ENCODE measurements at regions not wholly inside any gene's neighbourhood (a gene's known extent, or its start where the extent isn't known, plus 50 kb on each side); places are given as distances from the start of the nearest gene placed in this dataset.

- 0 out of 2 replicates have a peak, but pooled peaks have one; percentile 25 for TF ChIP-seq CTCF (IDR thresholded peaks at IDR 0.05)
- TF ChIP-seq MEF2A (IDR thresholded peaks at IDR 0.05; ENCODE audit: borderline replicate concordance, low read depth) = no peak
- TF ChIP-seq EP300 (IDR thresholded peaks at IDR 0.05; ENCODE audit: borderline replicate concordance in 1 of 2, low read depth in 1 of 2, low read length in 1 of 2) = peak in 1 of 2 experiments; percentile 34; a peak in 1 of 4 replicates
- TF ChIP-seq, protein P1, sequence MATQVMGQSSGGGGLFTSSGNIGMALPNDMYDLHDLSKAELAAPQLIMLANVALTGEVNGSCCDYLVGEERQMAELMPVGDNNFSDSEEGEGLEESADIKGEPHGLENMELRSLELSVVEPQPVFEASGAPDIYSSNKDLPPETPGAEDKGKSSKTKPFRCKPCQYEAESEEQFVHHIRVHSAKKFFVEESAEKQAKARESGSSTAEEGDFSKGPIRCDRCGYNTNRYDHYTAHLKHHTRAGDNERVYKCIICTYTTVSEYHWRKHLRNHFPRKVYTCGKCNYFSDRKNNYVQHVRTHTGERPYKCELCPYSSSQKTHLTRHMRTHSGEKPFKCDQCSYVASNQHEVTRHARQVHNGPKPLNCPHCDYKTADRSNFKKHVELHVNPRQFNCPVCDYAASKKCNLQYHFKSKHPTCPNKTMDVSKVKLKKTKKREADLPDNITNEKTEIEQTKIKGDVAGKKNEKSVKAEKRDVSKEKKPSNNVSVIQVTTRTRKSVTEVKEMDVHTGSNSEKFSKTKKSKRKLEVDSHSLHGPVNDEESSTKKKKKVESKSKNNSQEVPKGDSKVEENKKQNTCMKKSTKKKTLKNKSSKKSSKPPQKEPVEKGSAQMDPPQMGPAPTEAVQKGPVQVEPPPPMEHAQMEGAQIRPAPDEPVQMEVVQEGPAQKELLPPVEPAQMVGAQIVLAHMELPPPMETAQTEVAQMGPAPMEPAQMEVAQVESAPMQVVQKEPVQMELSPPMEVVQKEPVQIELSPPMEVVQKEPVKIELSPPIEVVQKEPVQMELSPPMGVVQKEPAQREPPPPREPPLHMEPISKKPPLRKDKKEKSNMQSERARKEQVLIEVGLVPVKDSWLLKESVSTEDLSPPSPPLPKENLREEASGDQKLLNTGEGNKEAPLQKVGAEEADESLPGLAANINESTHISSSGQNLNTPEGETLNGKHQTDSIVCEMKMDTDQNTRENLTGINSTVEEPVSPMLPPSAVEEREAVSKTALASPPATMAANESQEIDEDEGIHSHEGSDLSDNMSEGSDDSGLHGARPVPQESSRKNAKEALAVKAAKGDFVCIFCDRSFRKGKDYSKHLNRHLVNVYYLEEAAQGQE (IDR thresholded peaks at IDR 0.05; ENCODE audit: low read depth, low read length) = peak; percentile 28; the same call in 1 of the 2 replicates
- no peak for TF ChIP-seq SMC3 (IDR thresholded peaks at IDR 0.05; ENCODE audit: low read depth, low read length)
- no peak for TF ChIP-seq RAD21 (IDR thresholded peaks at IDR 0.05; ENCODE audit: low read length)
- TF ChIP-seq MAX (IDR thresholded peaks at IDR 0.05; ENCODE audit: low read depth) = peak; percentile 95
- TF ChIP-seq POLR2AphosphoS5 (IDR thresholded peaks at IDR 0.05; ENCODE audit: low read depth, low read length) = peak; percentile 21; the same call in 1 of the 2 replicates
- TF ChIP-seq SIN3A (IDR thresholded peaks at IDR 0.05; ENCODE audit: borderline replicate concordance, low read depth, low read length) = peak; percentile 61; the same call in 1 of the 2 replicates
- TF ChIP-seq GATA2 (CRISPR knock-in tag; IDR thresholded peaks at IDR 0.05) = no peak
- TF ChIP-seq USF2 (IDR thresholded peaks at IDR 0.05; ENCODE audit: borderline replicate concordance, low read depth, low read length) = 0 out of 2 replicates have a peak, but pooled peaks have one; percentile 21
- TF ChIP-seq EZH2phosphoT487 (IDR thresholded peaks at IDR 0.05; ENCODE audit: borderline replicate concordance, low read depth) = no peak
- TF ChIP-seq RXRA (IDR thresholded peaks at IDR 0.05; ENCODE audit: borderline replicate concordance, low read depth) = 0 out of 2 replicates have a peak, but pooled peaks have one; percentile 26
- peak; percentile 95 for TF ChIP-seq PBX3 (IDR thresholded peaks at IDR 0.05)
- no peak for TF ChIP-seq CHD2 (IDR thresholded peaks at IDR 0.05; ENCODE audit: low read length, partially characterized antibody)
- peak; percentile 94 for TF ChIP-seq FOSL2 (IDR thresholded peaks at IDR 0.05; ENCODE audit: borderline replicate concordance, low read depth)
- peak; percentile 53; the same call in 1 of the 2 replicates for TF ChIP-seq NFIC (IDR thresholded peaks at IDR 0.05; ENCODE audit: borderline replicate concordance)
These were observed 153.7 kb upstream of the SERTAD2 start (continued) for GRCh38 chr2:64807417-64807816.
